Osteocyte (in vitro differentiated cells): ENCODE measurements at regions not wholly inside any gene's neighbourhood (a gene's known extent, or its start where the extent isn't known, plus 50 kb on each side); places are given as distances from the start of the nearest gene placed in this dataset.

ENCODE experiments used
- DNase-seq: peaks from one replicate; pipeline ENCODE4 v3.0.0; 2021; ENCODE audit warnings: mixed read lengths; ENCODE audit not compliant: unreplicated experiment; ENCODE audit errors: extremely low spot score
- H3K27ac Mint-ChIP-seq: one replicate; pipeline ENCODE4 v1.8.0; 2021; ENCODE audit warnings: mild to moderate bottlenecking, mixed read lengths; ENCODE audit not compliant: unreplicated experiment
- H3K27me3 Mint-ChIP-seq: one replicate; pipeline ENCODE4 v1.8.0; 2021; ENCODE audit warnings: mixed read lengths; ENCODE audit not compliant: unreplicated experiment
- H3K36me3 Mint-ChIP-seq: one replicate; pipeline ENCODE4 v1.8.0; 2021; ENCODE audit warnings: mixed read lengths; ENCODE audit not compliant: unreplicated experiment
- H3K4me1 Mint-ChIP-seq: one replicate; pipeline ENCODE4 v1.8.0; 2021; ENCODE audit warnings: mixed read lengths; ENCODE audit not compliant: unreplicated experiment
- H3K4me3 Mint-ChIP-seq: one replicate; pipeline ENCODE4 v1.8.0; 2021; ENCODE audit warnings: mild to moderate bottlenecking, moderate library complexity, mixed read lengths; ENCODE audit not compliant: unreplicated experiment
- H3K9me3 Mint-ChIP-seq: one replicate; pipeline ENCODE4 v1.8.0; 2021; ENCODE audit warnings: mixed read lengths; ENCODE audit not compliant: unreplicated experiment
- CTCF ChIP-seq: fragments of 200-600 bp; sonication (generic); IDR thresholded peaks from 2 replicates; pipeline ENCODE4 v1.5.0; 2021; ENCODE audit warnings: antibody characterized with exemption, mild to moderate bottlenecking, moderate library complexity

- Mint-ChIP-seq H3K36me3 (no peaks in the 10 kb centered on the region), H3K4me1 (no peaks in the 10 kb centered on the region), H3K27me3 (peaks cover 5% of the 10 kb centered on the region), H3K9me3 (no peaks in the 10 kb centered on the region), H3K27ac (no peak overlapping the region), H3K4me3 (no peak overlapping the region)
- no peak for TF ChIP-seq CTCF
- DNase-seq = no peak
These were observed 69.4 kb upstream of the VAV3 start for GRCh38 chr1:108034396-108034795.

- Mint-ChIP-seq H3K27me3 (peaks cover 5% of the 10 kb centered on the region), H3K4me1 (no peaks in the 10 kb centered on the region), H3K9me3 (no peaks in the 10 kb centered on the region), H3K36me3 (no peaks in the 10 kb centered on the region), H3K4me3 (no peak overlapping the region), H3K27ac (no peak overlapping the region)
- no peak for TF ChIP-seq CTCF
- DNase-seq = no peak
These were observed 68.6 kb upstream of the VAV3 start for GRCh38 chr1:108033550-108033951.

GRCh38 chr1:108028841-108029388 is 63.9 kb upstream of the VAV3 start:
- peaks cover 12% of the 10 kb centered on the region for H3K27me3 Mint-ChIP-seq

GRCh38 chr1:108027389-108027788 is 62.4 kb upstream of the VAV3 start:
- no peak for DNase-seq
- Mint-ChIP-seq H3K36me3 (no peaks in the 10 kb centered on the region), H3K27me3 (peaks cover 12% of the 10 kb centered on the region), H3K9me3 (no peaks in the 10 kb centered on the region), H3K4me3 (no peak overlapping the region), H3K27ac (no peak overlapping the region), H3K4me1 (no peaks in the 10 kb centered on the region)
- TF ChIP-seq CTCF = no peak

More at GRCh38 chr1:108028841-108029388, 63.9 kb upstream of the VAV3 start:
- Mint-ChIP-seq H3K4me1 (no peaks in the 10 kb centered on the region), H3K9me3 (no peaks in the 10 kb centered on the region), H3K36me3 (no peaks in the 10 kb centered on the region), H3K27ac (no peak overlapping the region), H3K4me3 (no peak overlapping the region)
- no peak for DNase-seq
- TF ChIP-seq CTCF = no peak

- TF ChIP-seq CTCF = no peak
- H3K4me3 Mint-ChIP-seq = no peak overlapping the region
- no peaks in the 10 kb centered on the region for H3K27me3 Mint-ChIP-seq
- H3K9me3 Mint-ChIP-seq = no peaks in the 10 kb centered on the region
- no peaks in the 10 kb centered on the region for H3K4me1 Mint-ChIP-seq
- no peak for DNase-seq
- H3K36me3 Mint-ChIP-seq = no peaks in the 10 kb centered on the region
- H3K27ac Mint-ChIP-seq = no peak overlapping the region
These were observed 52.7 kb upstream of the VAV3 start for GRCh38 chr1:108017698-108018097.
